ENCODE measurements at regions not wholly inside any gene's neighbourhood (a gene's known extent, or its start where the extent isn't known, plus 50 kb on each side); places are given as distances from the start of the nearest gene placed in this dataset.

GRCh38 chr20:10749084-10749483 lies 75.3 kb upstream of the JAG1 start:
- TF ChIP-seq CTCF (conservative IDR thresholded peaks at IDR 0.05; ENCODE audit: low read length) (no peak), EZH2phosphoT487 (IDR thresholded peaks at IDR 0.05; ENCODE audit: borderline replicate concordance) (no peak)
